Frontal cortex (tissue), 3 donors: ENCODE measurements at regions not wholly inside any gene's neighbourhood (a gene's known extent, or its start where the extent isn't known, plus 50 kb on each side); places are given as distances from the start of the nearest gene placed in this dataset.
"Not testable (repeated sequence)": the region's sequence is repeated elsewhere in the genome, so short reads cannot be mapped to it uniquely, and the experiment has no call there.

Experiments
- DNase-seq, 2 donors: peaks; one replicate each; pipeline ENCODE4 v3.0.0; 2012; ENCODE audit warnings: low spot score in 2 of 2
- FAIRE-seq: peaks from 2 replicates; lab custom pipeline; 2012; peaks lifted over from hg19 to GRCh38; lab: Jason Lieb, UNC
- donor health status: control.
- donor health status: control.
- donor health status: control.

DNA sequence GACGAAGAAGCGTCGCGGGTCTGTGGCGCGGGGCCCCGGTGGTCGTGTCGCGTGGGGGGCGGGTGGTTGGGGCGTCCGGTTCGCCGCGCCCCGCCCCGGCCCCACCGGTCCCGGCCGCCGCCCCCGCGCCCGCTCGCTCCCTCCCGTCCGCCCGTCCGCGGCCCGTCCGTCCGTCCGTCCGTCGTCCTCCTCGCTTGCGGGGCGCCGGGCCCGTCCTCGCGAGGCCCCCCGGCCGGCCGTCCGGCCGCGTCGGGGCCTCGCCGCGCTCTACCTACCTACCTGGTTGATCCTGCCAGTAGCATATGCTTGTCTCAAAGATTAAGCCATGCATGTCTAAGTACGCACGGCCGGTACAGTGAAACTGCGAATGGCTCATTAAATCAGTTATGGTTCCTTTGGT is 1533.5 kb upstream of the TPTE start:
- not testable (repeated sequence) for DNase-seq, FAIRE-seq

DNA sequence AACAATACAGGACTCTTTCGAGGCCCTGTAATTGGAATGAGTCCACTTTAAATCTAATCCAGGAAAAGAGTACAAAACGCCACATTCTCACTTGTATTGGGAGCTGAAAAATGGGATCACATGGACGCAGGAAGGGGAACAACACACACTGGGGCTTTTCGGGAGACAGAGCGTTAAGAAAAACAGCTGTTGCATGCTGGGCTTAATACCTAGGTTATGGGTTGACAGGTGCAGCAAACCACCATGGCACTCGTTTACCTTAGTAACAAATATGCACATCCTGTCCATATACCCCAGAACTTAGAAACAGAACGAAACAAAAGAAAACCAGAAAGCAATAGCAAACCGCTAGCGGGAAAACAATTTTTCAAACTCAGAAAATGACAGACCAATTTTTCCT is 1532.7 kb upstream of the TPTE start:
- DNase-seq (no peak), FAIRE-seq (no peak)

DNA sequence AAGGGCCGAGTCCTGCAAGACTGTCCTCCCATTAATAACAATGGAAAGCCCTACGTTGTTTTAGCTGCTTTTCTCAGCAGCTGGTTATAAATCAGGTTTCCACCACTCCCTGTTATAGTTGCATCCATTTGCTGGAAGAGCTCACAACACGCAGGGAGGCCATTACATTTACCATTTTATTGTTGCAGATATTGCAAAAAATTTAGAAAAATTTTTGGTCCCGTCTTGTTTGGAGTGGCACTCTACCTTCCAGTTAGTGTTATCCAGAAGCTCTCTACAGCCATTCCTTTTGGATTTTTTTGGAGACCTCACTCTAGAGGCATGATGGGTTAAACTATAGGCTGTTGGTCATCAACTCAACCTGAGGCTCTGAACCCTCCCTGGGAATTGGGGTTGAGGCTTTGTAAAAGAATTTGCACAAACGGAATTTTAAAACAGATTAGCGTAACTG is 1532.1 kb upstream of the TPTE start:
- DNase-seq (peak in 1 of 2 donors; percentile 35), FAIRE-seq (no peak)

GRCh38 chr21:8989721-8990325 is 1531.6 kb upstream of the TPTE start:
- FAIRE-seq = no peak

DNA sequence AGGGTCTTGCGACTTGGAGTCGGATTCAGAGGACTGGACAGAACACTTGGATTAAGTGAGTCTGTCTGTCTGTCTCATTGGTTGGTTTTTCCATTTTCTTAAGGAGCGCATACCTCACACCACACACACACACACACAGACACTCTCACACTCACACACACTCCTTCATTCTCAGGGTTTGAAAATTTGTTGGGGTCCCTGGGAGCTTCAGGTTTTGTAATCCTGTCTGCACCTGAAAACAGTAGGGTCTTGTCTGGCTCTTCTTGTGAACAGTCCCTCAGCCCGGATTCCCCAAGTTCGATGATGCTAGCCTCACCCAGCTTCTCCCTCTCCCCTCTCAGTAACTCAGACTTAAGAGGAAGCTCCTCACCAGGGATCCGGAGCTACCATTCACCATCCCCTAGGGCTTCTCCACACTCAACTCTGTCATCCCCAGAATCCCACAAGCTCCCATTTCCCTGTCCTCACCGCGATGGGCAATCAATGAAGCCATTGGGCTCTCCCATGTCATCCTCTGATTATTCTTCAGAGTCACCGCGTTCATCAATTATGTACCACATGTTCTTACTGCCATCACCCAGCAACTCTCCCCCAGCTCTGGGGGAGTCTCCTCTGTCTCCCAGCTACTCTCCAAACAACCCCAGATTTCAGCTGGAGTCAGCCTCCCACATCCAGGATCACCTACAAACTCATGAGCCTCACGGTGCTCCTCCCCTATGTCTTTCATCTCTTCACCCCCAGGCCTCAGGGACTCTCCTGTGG is 1530.9 kb upstream of the TPTE start:
- FAIRE-seq (no peak), DNase-seq (peak in 1 of 2 donors; percentile 29)

More at GRCh38 chr21:8989721-8990325, 1531.6 kb upstream of the TPTE start:
- DNase-seq = peak in 1 of 2 donors; percentile 26

DNA sequence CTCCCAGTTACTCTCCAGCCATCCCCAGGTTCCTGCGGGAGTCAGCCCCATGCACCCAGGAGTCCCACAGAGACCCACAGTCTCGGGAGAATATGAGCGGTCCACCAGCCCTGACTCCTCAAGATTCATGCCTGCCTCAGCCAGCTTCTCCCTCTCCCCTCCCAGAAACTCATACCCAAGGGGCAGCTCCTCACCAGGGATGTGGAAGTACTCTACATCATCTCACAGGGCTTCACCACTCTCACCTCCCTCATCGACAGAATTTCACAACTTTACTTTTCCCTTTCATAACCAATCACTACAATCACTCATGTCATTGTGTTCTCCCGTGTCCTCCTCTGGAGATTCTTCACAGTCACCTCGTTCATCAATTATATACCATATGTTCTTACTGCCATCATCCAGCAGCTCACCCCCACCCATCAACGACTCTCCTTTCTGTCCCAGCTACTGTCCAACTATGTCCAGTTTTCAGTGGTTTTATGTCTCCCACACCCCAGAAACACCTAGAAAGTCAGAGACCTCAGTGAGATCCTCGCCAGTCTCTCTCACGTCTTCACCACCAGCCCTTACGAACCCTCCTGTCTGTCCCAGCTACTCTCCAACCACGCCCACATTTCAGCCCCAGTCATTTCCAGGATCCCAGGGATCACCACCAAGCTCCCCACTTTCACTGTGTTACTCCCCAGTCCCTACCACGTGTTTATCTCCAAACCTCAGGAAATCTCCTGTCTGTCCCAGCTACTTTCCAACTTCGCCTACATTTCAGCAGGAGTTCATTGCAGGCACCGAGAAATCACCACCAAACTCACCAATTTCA is 1530.1 kb upstream of the TPTE start:
- FAIRE-seq = no peak

DNA sequence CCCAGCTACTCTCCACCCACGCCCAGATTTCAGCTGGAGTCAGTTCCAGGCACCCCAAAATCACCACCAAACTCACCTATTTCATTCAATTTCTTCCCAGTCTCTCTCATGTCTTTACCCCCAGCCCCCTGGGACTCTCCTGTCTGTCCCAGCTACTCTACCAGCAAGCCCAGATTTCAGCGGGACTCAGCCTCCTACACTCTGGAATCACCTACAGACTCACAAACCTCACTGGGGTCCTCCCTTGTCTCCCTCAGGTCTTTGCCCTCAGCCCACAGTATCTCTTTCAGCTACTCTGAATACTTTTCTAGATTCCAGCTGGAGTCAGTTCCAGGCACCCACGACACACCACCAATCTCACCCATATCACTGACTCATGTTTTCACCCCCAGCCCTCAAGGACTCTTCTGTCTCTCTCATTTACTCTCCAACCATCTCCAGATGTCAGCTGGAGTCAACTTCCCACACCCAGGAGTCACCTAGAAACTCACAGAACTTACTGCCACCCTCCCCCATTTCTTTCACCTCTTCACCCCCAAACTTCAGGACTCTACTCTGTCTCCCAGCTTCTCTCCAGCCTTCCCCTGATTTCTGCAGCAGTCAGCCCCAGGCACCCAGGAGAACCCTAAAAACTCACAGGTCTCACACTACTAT is 1529.3 kb upstream of the TPTE start:
- DNase-seq = no peak

More for the DNA sequence above, 1530.1 kb upstream of the TPTE start:
- DNase-seq = no peak

GRCh38 chr21:8992731-8993174 is 1528.6 kb upstream of the TPTE start:
- FAIRE-seq = no peak
- DNase-seq = no peak

More for the DNA sequence above, 1529.3 kb upstream of the TPTE start:
- FAIRE-seq = no peak

GRCh38 chr21:8993284-8993942 is 1528.0 kb upstream of the TPTE start:
- FAIRE-seq (no peak), DNase-seq (no peak)

- FAIRE-seq = no peak
- no peak for DNase-seq
Measured at GRCh38 chr21:8993943-8994639, 1527.3 kb upstream of the TPTE start.

- no peak for DNase-seq
- peak; percentile 89 for FAIRE-seq
Measured at GRCh38 chr21:8994640-8995511, 1526.5 kb upstream of the TPTE start.

DNA sequence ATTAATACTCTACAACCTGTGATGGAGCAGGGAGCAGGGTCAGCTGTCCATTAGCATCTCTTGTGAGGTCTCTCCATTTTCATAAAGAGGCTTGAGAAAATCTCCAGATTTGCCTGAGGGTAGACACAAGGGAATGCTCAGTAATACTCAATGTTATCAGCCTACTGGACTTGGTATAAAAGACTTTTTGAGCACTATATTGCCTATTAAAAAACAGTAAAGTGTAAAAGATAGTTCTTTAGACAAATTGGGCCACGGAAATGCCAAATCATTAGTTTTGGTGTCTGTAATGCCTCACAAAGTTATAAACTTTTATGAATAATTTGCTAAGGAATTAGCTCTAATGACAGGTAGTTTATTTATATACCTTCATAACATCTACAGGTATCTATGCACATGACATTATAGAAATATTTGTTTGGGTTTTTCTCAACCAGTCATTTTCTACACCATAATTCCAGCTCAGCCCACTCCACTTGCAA is 1524.9 kb upstream of the TPTE start:
- not testable (repeated sequence) for FAIRE-seq

DNA sequence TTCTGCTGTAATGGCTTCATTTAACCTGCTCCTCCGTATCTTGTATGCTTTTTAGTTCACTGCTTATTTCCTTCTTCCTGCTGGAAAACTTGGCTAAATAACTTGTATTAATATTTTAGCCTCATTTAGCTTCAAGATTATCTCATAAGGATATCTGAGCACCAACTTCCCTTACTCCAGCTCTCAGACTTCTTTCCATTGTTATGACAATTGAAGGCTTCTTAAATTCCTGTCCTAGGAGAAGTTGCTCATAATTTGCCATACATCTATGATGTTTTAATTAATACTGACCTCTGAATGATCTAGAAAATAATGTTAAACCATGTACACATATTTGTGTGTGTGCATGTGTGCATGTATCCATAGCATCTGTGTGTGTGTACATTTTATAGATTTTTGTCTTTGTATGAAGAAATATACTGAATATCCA is 1524.4 kb upstream of the TPTE start:
- DNase-seq (no peak), FAIRE-seq (no peak)

More for the DNA sequence above, 1524.9 kb upstream of the TPTE start:
- DNase-seq = not testable (repeated sequence)

- not testable (repeated sequence) for DNase-seq
- FAIRE-seq = peak; percentile 45
Measured at GRCh38 chr21:8997443-8998390, 1523.7 kb upstream of the TPTE start.

- DNase-seq, FAIRE-seq: not testable (repeated sequence)
Measured at GRCh38 chr21:8998480-8998879, 1522.9 kb upstream of the TPTE start.

DNA sequence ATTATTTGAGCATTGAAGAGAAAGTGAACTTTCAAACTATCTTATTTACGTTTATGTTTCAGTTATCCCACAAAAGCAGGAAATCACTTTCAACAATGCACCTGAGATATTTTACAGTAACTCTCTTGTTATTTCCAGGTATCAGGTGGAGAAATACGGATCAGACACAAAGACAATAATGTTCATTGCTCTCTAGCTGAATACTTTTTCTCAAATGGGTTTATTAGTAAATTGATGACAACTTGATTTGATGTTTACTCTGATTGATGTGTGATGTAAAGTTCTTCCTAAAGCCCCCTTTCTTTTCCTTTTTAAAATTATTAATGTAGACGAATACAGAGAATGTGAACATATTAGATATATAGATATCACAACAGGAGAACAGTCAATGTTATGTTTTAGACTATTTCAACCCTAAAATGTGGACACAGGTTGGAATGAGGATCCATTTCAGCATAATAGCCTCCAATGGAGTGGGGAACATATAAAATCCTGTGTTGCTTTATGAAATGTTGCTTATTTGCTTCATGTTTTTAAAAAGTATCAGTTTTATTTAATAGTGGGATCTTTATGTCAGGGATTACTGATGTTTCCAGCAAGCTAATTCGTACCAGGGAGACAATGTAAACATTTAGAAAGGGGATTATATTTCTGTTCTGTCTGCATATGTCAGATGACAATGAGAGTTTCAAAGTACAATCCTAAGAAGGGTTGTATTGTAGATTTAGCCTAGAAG is 1522.3 kb upstream of the TPTE start:
- FAIRE-seq (peak; percentile 74), DNase-seq (no peak)
